Kidney epithelial cell (primary cell): ENCODE measurements at regions not wholly inside any gene's neighbourhood (a gene's known extent, or its start where the extent isn't known, plus 50 kb on each side); places are given as distances from the start of the nearest gene placed in this dataset.

Experiments used
- DNase-seq: peaks from one replicate; pipeline ENCODE4 v3.0.0-alpha.2; 2010; ENCODE audit warnings: low read depth
- H3K27me3 ChIP-seq: 2 replicates; pipeline ENCODE4 v1.6.0; 2011; ENCODE audit warnings: low read length; ENCODE audit not compliant: control insufficient read depth, insufficient read depth
- H3K36me3 ChIP-seq: 2 replicates; pipeline ENCODE4 v1.5.1; 2011; ENCODE audit warnings: low read length; ENCODE audit not compliant: control insufficient read depth, insufficient read depth
- H3K4me3 ChIP-seq: 2 replicates; pipeline ENCODE4 v1.5.1; 2011; ENCODE audit warnings: low read depth, mild to moderate bottlenecking, control low read depth, low read length
- TF ChIP-seq, protein P1 (sequence below): IDR thresholded peaks from 2 replicates; pipeline ENCODE4 v1.5.1; 2011; ENCODE audit warnings: mild to moderate bottlenecking, moderate library complexity, low read length, control low read depth, inconsistent platforms; ENCODE audit not compliant: insufficient read depth, poor library complexity, severe bottlenecking

DNA sequence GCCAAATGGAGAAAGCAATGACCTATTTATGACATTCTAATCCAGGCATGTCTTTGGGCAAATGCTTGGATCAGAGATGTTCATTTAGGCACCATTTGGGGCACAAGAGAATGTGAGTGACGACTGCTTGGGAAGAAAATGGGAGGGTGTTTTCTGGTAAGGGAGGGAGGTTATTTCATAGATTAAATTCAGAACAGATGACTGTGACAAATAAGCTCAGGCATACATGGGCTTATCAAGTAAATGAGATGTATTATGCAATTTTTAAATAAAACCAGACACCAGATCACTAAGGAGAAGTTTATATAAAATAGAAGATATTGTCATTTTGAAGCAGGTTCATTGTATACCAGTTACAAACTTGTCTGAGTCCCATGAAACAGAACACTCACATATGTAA lies 71.4 kb upstream of the UGT8 start:
- no peak for DNase-seq
- TF ChIP-seq, protein P1, sequence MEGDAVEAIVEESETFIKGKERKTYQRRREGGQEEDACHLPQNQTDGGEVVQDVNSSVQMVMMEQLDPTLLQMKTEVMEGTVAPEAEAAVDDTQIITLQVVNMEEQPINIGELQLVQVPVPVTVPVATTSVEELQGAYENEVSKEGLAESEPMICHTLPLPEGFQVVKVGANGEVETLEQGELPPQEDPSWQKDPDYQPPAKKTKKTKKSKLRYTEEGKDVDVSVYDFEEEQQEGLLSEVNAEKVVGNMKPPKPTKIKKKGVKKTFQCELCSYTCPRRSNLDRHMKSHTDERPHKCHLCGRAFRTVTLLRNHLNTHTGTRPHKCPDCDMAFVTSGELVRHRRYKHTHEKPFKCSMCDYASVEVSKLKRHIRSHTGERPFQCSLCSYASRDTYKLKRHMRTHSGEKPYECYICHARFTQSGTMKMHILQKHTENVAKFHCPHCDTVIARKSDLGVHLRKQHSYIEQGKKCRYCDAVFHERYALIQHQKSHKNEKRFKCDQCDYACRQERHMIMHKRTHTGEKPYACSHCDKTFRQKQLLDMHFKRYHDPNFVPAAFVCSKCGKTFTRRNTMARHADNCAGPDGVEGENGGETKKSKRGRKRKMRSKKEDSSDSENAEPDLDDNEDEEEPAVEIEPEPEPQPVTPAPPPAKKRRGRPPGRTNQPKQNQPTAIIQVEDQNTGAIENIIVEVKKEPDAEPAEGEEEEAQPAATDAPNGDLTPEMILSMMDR: no peak
- H3K4me3 ChIP-seq: no peak overlapping the region

DNA sequence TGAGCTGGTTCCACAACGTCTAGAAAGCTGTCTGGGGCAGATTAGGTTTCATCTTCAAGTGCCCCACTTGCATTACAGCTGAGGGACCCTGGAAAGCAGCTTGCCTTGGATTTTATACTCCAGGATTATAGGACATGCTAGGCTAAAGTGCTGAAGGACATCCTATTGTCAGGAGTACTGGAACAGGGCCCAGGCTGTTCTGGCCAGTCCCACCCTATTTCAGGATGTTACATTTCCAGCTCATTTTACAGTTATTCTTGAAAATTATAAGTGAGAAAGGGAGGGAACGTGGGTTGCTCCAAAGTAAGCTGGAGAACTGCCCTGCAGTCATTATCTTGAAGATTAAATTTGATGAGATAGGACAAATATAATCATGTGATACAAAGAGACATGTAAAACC lies 71.0 kb upstream of the UGT8 start:
- TF ChIP-seq, protein P1: no peak
- Histone ChIP-seq H3K36me3 (no peaks in the 10 kb centered on the region), H3K4me3 (no peak overlapping the region), H3K27me3 (no peaks in the 10 kb centered on the region)
- DNase-seq: no peak

More for the DNA sequence above, 71.4 kb upstream of the UGT8 start:
- Histone ChIP-seq H3K27me3 (no peaks in the 10 kb centered on the region), H3K36me3 (no peaks in the 10 kb centered on the region)

DNA sequence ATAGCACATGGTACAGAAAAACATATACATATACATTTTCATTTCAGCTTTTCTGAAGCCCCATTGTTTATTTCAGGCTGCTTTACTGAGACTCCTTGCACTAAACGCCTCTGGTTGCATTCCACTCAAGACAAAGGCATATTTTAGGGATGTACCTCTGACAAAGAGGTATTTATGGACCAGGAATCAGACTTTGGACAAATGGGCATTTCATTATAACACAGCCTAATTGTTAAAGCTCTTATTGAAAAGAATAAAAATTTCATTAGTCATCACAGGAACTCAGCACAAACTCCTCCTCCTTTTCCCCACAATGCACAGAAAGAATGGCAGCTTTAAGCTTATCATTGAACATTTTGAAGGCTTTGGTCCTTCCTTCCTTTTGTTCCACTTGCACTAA lies 62.9 kb upstream of the UGT8 start:
- no peaks in the 10 kb centered on the region for H3K27me3 ChIP-seq
- H3K4me3 ChIP-seq: no peak overlapping the region
- no peaks in the 10 kb centered on the region for H3K36me3 ChIP-seq
- TF ChIP-seq, protein P1: no peak
- DNase-seq: no peak

- no peak for DNase-seq
Observed at GRCh38 chr4:114537352-114537751, 61.3 kb upstream of the UGT8 start.

DNA sequence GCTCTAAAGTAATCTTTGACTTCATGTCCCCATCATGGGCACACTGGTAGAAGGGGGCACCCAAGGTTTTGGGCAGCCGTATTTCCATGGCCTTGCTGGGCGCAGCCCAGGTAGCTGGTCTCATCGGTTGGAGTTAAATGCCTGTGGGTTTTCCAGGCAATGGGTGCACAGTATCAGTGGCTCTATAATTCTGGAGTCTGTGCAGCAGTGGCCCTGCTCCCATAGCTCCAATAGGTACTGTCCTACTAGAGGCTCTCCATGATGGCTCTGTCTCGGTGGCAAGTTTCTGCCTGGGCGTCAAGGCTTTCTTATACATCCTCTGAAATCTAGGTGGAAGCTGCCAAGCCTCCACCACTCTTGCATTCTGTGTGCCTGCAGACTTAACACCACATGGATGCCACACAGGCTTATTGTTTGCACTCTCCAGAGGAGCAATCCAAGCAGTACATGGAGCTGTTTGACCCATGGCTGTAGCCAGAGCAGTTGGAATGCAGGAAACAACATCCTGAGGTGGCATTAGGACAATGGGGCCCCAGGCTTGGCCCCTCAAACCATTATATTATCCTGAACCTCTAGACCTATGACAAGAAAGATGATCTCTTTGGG lies 60.5 kb upstream of the UGT8 start:
- no peak for DNase-seq
- Histone ChIP-seq H3K36me3 (no peaks in the 10 kb centered on the region), H3K27me3 (no peaks in the 10 kb centered on the region), H3K4me3 (no peak overlapping the region)
- TF ChIP-seq, protein P1: no peak

More at GRCh38 chr4:114537352-114537751, 61.3 kb upstream of the UGT8 start:
- TF ChIP-seq, protein P1: no peak
- Histone ChIP-seq H3K27me3 (no peaks in the 10 kb centered on the region), H3K4me3 (no peak overlapping the region), H3K36me3 (no peaks in the 10 kb centered on the region)

DNA sequence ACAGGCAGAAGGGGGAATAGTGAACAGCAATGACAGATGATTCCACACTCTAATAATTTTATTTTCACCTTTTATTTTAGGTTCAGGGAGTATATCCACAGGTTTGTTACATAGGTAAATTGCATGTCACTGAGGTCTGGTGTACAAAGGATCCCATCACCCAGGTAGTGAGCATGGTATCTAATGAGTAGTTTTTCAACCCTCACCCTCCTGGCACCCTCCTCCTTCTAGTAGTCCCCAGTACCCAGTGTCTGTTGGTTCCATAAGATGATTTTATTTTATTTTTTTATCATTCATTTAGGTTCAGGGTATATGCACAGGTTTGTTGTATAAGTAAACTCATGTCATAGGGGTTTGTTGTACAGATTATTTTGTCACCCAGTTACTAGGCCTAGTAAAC lies 58.6 kb upstream of the UGT8 start:
- H3K4me3 ChIP-seq: no peak overlapping the region
- H3K36me3 ChIP-seq: no peaks in the 10 kb centered on the region
- no peak for DNase-seq
- no peaks in the 10 kb centered on the region for H3K27me3 ChIP-seq
- TF ChIP-seq, protein P1: no peak
